ENCODE measurements at regions not wholly inside any gene's neighbourhood (a gene's known extent, or its start where the extent isn't known, plus 50 kb on each side); places are given as distances from the start of the nearest gene placed in this dataset.

- H3K4me3 ChIP-seq (ENCODE audit: control insufficient read depth, low read depth, low read length) = no peak overlapping the region
- DNase-seq (ENCODE audit: low read depth) = peak; percentile 51
- TF ChIP-seq, protein P1, sequence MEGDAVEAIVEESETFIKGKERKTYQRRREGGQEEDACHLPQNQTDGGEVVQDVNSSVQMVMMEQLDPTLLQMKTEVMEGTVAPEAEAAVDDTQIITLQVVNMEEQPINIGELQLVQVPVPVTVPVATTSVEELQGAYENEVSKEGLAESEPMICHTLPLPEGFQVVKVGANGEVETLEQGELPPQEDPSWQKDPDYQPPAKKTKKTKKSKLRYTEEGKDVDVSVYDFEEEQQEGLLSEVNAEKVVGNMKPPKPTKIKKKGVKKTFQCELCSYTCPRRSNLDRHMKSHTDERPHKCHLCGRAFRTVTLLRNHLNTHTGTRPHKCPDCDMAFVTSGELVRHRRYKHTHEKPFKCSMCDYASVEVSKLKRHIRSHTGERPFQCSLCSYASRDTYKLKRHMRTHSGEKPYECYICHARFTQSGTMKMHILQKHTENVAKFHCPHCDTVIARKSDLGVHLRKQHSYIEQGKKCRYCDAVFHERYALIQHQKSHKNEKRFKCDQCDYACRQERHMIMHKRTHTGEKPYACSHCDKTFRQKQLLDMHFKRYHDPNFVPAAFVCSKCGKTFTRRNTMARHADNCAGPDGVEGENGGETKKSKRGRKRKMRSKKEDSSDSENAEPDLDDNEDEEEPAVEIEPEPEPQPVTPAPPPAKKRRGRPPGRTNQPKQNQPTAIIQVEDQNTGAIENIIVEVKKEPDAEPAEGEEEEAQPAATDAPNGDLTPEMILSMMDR (conservative IDR thresholded peaks at IDR 0.05; ENCODE audit: control insufficient read depth, insufficient read depth, low read depth, low read length) = no peak
Observed at GRCh38 chr1:13948396-13948795, 248.4 kb downstream of the PRDM2 start.

DNA sequence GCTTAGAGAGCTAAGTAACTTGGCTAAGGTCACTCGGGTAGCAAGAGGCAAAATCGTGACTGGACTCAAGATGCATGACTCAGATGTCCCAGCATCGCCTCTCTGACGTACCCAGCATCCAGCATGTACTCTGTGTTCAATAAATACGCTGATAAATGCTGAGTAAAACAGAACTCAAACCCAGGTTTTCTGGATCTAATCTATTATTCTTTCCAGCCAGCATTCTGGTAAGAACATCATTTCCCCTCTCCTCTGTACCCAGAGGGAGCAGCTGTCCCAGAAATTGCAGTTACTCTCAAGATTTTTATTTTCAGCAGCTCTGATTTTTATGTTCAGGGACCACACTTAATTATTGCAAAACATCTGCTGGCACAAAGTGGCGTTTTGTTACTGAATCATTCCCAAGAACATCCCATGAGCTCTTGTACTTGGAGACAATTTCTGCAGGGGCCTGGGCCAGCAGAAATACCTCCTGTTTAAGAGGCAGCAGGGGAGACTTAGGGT is 249.0 kb downstream of the PRDM2 start:
- H3K4me3 ChIP-seq (ENCODE audit: control insufficient read depth, low read depth, low read length) = no peak overlapping the region
- peak; percentile 100 for DNase-seq (ENCODE audit: low read depth)
- TF ChIP-seq, protein P1 (conservative IDR thresholded peaks at IDR 0.05; ENCODE audit: control insufficient read depth, insufficient read depth, low read depth, low read length) = no peak

GRCh38 chr1:13949546-13949945 is 249.6 kb downstream of the PRDM2 start:
- DNase-seq (ENCODE audit: low read depth) = no peak
- no peak overlapping the region for H3K4me3 ChIP-seq (ENCODE audit: control insufficient read depth, low read depth, low read length)
- TF ChIP-seq, protein P1 (conservative IDR thresholded peaks at IDR 0.05; ENCODE audit: control insufficient read depth, insufficient read depth, low read depth, low read length) = no peak

GRCh38 chr1:13950637-13951036 is 250.6 kb downstream of the PRDM2 start:
- TF ChIP-seq, protein P1 (conservative IDR thresholded peaks at IDR 0.05; ENCODE audit: control insufficient read depth, insufficient read depth, low read depth, low read length) = peak; percentile 26
- H3K4me3 ChIP-seq (ENCODE audit: control insufficient read depth, low read depth, low read length) = no peak overlapping the region
- no peak for DNase-seq (ENCODE audit: low read depth)

GRCh38 chr1:13951793-13952751 is 252.1 kb downstream of the PRDM2 start:
- TF ChIP-seq, protein P1 (conservative IDR thresholded peaks at IDR 0.05; ENCODE audit: control insufficient read depth, insufficient read depth, low read depth, low read length) = no peak
- peak; percentile 85 for DNase-seq (ENCODE audit: low read depth)
- H3K4me3 ChIP-seq (ENCODE audit: control insufficient read depth, low read depth, low read length) = no peak overlapping the region

GRCh38 chr1:13952985-13953384 is 253.0 kb downstream of the PRDM2 start:
- no peak for DNase-seq (ENCODE audit: low read depth)
- TF ChIP-seq, protein P1 (conservative IDR thresholded peaks at IDR 0.05; ENCODE audit: control insufficient read depth, insufficient read depth, low read depth, low read length) = no peak
- H3K4me3 ChIP-seq (ENCODE audit: control insufficient read depth, low read depth, low read length) = no peak overlapping the region
